Activated CD4-positive, alpha-beta T cell treated with anti-CD3 and anti-CD28 coated beads, Interleukin-2, Interleukin-6, amounts not matched to agents 100 ng/mL and 50 ng/mL, durations not matched to agents 16 hours and 8 hours (primary cell): ENCODE measurements at regions not wholly inside any gene's neighbourhood (a gene's known extent, or its start where the extent isn't known, plus 50 kb on each side); places are given as distances from the start of the nearest gene placed in this dataset.

Experiments used
- DNase-seq: peaks from one replicate; pipeline ENCODE4 v3.0.0-alpha.2; 2020

- DNase-seq: no peak
Measured at GRCh38 chr18:56270671-56271250, 367.6 kb downstream of the TXNL1 start.

GRCh38 chr18:56269958-56270357 is 368.4 kb downstream of the TXNL1 start:
- DNase-seq: no peak

GRCh38 chr18:56268952-56269351 is 369.4 kb downstream of the TXNL1 start:
- DNase-seq: no peak

- no peak for DNase-seq
Measured at GRCh38 chr18:56267334-56267733, 371.1 kb downstream of the TXNL1 start.

GRCh38 chr18:56258178-56258577 is 380.2 kb downstream of the TXNL1 start:
- no peak for DNase-seq

GRCh38 chr18:56257205-56257604 is 381.2 kb downstream of the TXNL1 start:
- no peak for DNase-seq

GRCh38 chr18:56256659-56257058 is 381.7 kb downstream of the TXNL1 start:
- DNase-seq: no peak

- no peak for DNase-seq
Measured at GRCh38 chr18:56255381-56255780, 383.0 kb downstream of the TXNL1 start.

- DNase-seq: no peak
Measured at GRCh38 chr18:56252456-56252855, 385.9 kb downstream of the TXNL1 start.

- DNase-seq: no peak
Measured at GRCh38 chr18:56248610-56249235, 389.7 kb downstream of the TXNL1 start.

GRCh38 chr18:56246916-56247315 is 391.5 kb downstream of the TXNL1 start:
- DNase-seq: no peak

GRCh38 chr18:56245866-56246580 is 392.4 kb downstream of the TXNL1 start:
- no peak for DNase-seq

GRCh38 chr18:56240405-56240804 is 398.0 kb downstream of the TXNL1 start:
- no peak for DNase-seq

GRCh38 chr18:56238576-56238975 is 399.8 kb downstream of the TXNL1 start:
- no peak for DNase-seq

GRCh38 chr18:56235481-56236013 is 402.8 kb downstream of the TXNL1 start:
- DNase-seq: no peak

- DNase-seq: no peak
Measured at GRCh38 chr18:56235071-56235470, 403.3 kb downstream of the TXNL1 start.

- no peak for DNase-seq
Measured at GRCh38 chr18:56233595-56233994, 404.8 kb downstream of the TXNL1 start.

GRCh38 chr18:56226025-56226424 is 412.4 kb downstream of the TXNL1 start:
- DNase-seq: no peak

- DNase-seq: no peak
Measured at GRCh38 chr18:56224669-56225561, 413.5 kb downstream of the TXNL1 start.

- DNase-seq: no peak
Measured at GRCh38 chr18:56221195-56222065, 417.0 kb downstream of the TXNL1 start.

GRCh38 chr18:56217406-56217805 is 421.0 kb downstream of the TXNL1 start:
- no peak for DNase-seq

- no peak for DNase-seq
Measured at GRCh38 chr18:56214706-56215105, 423.7 kb downstream of the TXNL1 start.
